ENCODE measurements at regions not wholly inside any gene's neighbourhood (a gene's known extent, or its start where the extent isn't known, plus 50 kb on each side); places are given as distances from the start of the nearest gene placed in this dataset.

DNA sequence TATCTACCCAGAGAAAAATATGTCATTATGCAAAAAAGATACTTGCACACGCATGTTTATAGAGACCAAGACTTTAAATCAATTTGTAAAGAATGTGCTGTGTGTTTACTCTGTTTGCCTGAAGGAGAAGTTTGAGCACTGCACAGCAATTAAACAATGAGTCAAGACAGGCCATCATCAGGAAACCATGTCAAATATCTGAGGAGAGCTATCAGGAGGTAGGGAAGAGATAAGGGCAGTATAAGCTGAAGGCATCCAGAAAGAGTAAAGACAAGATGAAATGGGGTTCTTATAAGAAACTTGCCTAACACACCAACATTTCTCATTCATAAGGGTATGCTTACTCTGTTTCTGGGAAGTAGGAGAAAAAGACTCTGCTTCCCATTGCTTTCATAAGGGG, 405.8 kb upstream of the PTGER4 start:
- TF ChIP-seq, protein P1, sequence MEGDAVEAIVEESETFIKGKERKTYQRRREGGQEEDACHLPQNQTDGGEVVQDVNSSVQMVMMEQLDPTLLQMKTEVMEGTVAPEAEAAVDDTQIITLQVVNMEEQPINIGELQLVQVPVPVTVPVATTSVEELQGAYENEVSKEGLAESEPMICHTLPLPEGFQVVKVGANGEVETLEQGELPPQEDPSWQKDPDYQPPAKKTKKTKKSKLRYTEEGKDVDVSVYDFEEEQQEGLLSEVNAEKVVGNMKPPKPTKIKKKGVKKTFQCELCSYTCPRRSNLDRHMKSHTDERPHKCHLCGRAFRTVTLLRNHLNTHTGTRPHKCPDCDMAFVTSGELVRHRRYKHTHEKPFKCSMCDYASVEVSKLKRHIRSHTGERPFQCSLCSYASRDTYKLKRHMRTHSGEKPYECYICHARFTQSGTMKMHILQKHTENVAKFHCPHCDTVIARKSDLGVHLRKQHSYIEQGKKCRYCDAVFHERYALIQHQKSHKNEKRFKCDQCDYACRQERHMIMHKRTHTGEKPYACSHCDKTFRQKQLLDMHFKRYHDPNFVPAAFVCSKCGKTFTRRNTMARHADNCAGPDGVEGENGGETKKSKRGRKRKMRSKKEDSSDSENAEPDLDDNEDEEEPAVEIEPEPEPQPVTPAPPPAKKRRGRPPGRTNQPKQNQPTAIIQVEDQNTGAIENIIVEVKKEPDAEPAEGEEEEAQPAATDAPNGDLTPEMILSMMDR (IDR thresholded peaks at IDR 0.05; ENCODE audit: low read depth, low read length): no peak
- in situ Hi-C loops (cut with HindIII; ENCODE audit: low sequenced_read_pairs): no loop called here
- DNase-seq (ENCODE audit: low read depth, low spot score): no peak
- H3K4me3 ChIP-seq (ENCODE audit: low read depth, low read length): no peak overlapping the region

DNA sequence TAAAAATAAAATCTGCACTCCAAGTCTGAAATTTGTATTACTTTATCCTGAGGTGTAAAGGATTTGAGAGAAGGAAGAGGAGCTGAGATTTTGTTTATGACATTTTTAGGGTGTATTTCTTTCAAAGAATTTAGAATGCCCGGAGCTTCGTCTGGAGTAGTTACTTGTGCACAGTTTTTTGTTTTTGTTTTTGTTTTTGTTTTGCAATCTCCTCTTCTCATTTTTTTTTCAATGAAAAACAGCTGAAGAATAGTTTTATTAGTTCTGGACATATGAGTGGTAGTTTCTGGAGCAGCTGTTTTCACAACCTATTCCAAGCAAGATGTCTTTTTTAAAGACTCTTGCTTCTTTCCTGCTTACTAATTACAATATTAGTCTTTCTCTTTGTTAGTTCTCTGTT, 408.2 kb upstream of the PTGER4 start:
- no peak for DNase-seq (ENCODE audit: low read depth, low spot score)
- in situ Hi-C loops (cut with HindIII; ENCODE audit: low sequenced_read_pairs): no loop called here
- TF ChIP-seq, protein P1 (IDR thresholded peaks at IDR 0.05; ENCODE audit: low read depth, low read length): no peak
- H3K4me3 ChIP-seq (ENCODE audit: low read depth, low read length): no peak overlapping the region

GRCh38 chr5:40270274-40270845, 409.4 kb upstream of the PTGER4 start:
- H3K4me3 ChIP-seq (ENCODE audit: low read depth, low read length): no peak overlapping the region
- in situ Hi-C loops (cut with HindIII; ENCODE audit: low sequenced_read_pairs): no loop called here
- TF ChIP-seq, protein P1 (IDR thresholded peaks at IDR 0.05; ENCODE audit: low read depth, low read length): no peak
- no peak for DNase-seq (ENCODE audit: low read depth, low spot score)

DNA sequence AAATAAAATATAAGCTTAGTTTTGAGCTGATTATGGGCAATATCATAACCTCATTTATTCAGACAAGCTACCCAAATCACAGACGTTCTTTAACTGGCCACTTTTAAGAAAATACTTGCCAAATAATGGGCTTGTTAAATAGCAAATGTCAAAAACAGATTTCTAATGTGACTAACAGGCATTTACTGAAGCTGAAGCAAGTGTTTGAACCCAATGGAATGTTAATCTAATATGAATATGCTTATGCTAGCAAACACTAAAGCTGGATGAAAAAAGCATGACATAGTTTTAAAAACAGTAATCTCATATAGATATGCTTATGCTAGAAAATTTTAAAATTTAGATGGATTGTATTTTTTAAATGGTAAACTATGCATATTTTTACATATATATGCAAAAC, 411.6 kb upstream of the PTGER4 start:
- TF ChIP-seq, protein P1 (IDR thresholded peaks at IDR 0.05; ENCODE audit: low read depth, low read length): no peak
- in situ Hi-C loops (cut with HindIII; ENCODE audit: low sequenced_read_pairs): no loop called here
- no peak overlapping the region for H3K4me3 ChIP-seq (ENCODE audit: low read depth, low read length)
- no peak for DNase-seq (ENCODE audit: low read depth, low spot score)

- TF ChIP-seq, protein P1 (IDR thresholded peaks at IDR 0.05; ENCODE audit: low read depth, low read length): no peak
- in situ Hi-C loops (cut with HindIII; ENCODE audit: low sequenced_read_pairs): no loop called here
- no peak for DNase-seq (ENCODE audit: low read depth, low spot score)
- H3K4me3 ChIP-seq (ENCODE audit: low read depth, low read length): no peak overlapping the region
Measured at GRCh38 chr5:40266952-40267351, 412.8 kb upstream of the PTGER4 start.

DNA sequence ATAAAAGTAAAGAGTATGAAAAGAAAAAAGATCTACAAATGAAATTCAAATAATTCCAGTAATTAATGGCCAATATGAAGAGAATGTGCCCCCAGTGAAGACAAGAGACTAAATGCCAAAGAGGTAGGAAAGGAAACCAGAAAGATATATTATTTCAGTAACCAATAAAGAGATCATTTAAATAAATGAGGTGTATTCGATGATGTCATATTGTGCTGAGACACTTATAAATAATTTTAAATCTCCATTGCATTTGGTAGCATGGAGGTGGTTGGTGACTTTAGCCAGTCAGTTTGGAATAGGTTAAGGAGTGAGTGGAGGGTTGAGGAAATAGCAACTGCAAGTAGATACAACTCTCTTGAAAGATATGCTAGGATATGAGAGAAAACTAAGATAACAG, 417.7 kb upstream of the PTGER4 start:
- TF ChIP-seq, protein P1 (IDR thresholded peaks at IDR 0.05; ENCODE audit: low read depth, low read length): no peak
- no peak overlapping the region for H3K4me3 ChIP-seq (ENCODE audit: low read depth, low read length)
- no peak for DNase-seq (ENCODE audit: low read depth, low spot score)
- in situ Hi-C loops (cut with HindIII; ENCODE audit: low sequenced_read_pairs): no loop called here

DNA sequence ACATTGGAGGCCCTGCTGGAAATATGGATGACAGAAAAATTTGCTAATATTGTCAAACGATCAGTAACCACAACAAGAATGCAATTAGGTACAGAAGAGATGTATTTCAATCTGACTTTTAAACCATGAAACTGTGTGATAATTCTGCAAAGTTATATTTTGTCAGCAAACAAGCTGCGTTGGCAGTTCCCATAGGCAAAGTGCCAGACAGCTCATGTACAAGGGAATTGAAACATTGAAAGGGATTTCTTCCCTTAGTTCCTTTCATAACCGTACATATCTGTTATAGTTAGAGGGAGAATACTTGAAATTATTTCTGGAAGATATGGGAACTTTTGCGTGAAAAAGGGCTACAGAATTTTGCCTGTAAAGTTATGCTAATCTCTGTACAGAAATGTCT, 419.4 kb upstream of the PTGER4 start:
- no peak overlapping the region for H3K4me3 ChIP-seq (ENCODE audit: low read depth, low read length)
- no peak for DNase-seq (ENCODE audit: low read depth, low spot score)
- in situ Hi-C loops (cut with HindIII; ENCODE audit: low sequenced_read_pairs): no loop called here
- TF ChIP-seq, protein P1 (IDR thresholded peaks at IDR 0.05; ENCODE audit: low read depth, low read length): no peak
